GM12878 (cell line): ENCODE measurements at regions not wholly inside any gene's neighbourhood (a gene's known extent, or its start where the extent isn't known, plus 50 kb on each side); places are given as distances from the start of the nearest gene placed in this dataset.

Experiments
- CTCF ChIP-seq, 3 experiments: IDR thresholded peaks in 2 of 3; conservative IDR thresholded peaks in 1 of 3; 2 replicates each; pipeline ENCODE4 v1.5.1; 2011; ENCODE audit warnings: low read depth in 3 of 3, low read length in 3 of 3, mild to moderate bottlenecking in 3 of 3, control low read depth in 2 of 3, moderate library complexity in 2 of 3, inconsistent platforms in 1 of 3, mixed read lengths in 1 of 3; ENCODE audit not compliant: control insufficient read depth in 2 of 3, insufficient read depth in 1 of 3; ENCODE audit errors: extremely low read depth in 1 of 3
- EP300 ChIP-seq, 2 experiments: fragments of 150-350 bp in 1 of 2; IDR thresholded peaks; 2 replicates each; pipeline ENCODE4 v1.6.1; 2011 to 2012; ENCODE audit warnings: low read depth in 2 of 2, low read length in 2 of 2, borderline replicate concordance in 1 of 2, improper control_type of control experiment in 1 of 2, inconsistent platforms in 1 of 2; ENCODE audit not compliant: control insufficient read depth in 1 of 2
- MAX ChIP-seq: IDR thresholded peaks from 2 replicates; pipeline ENCODE4 v1.6.1; 2012; ENCODE audit warnings: low read depth, low read length, improper control_type of control experiment
- POLR2A ChIP-seq: IDR thresholded peaks from 2 replicates; pipeline ENCODE4 v1.6.1; 2011; ENCODE audit warnings: low read depth, mild to moderate bottlenecking, low read length
- TAF1 ChIP-seq: IDR thresholded peaks from 2 replicates; pipeline ENCODE4 v1.6.1; 2011; ENCODE audit warnings: mild to moderate bottlenecking, low read depth, low read length, borderline replicate concordance
- TF ChIP-seq, protein P1 (sequence below): IDR thresholded peaks from 2 replicates; pipeline ENCODE4 v1.6.1; 2011; ENCODE audit warnings: borderline replicate concordance, low read depth, mild to moderate bottlenecking, moderate library complexity, low read length; ENCODE audit not compliant: insufficient read depth, poor library complexity, severe bottlenecking

DNA sequence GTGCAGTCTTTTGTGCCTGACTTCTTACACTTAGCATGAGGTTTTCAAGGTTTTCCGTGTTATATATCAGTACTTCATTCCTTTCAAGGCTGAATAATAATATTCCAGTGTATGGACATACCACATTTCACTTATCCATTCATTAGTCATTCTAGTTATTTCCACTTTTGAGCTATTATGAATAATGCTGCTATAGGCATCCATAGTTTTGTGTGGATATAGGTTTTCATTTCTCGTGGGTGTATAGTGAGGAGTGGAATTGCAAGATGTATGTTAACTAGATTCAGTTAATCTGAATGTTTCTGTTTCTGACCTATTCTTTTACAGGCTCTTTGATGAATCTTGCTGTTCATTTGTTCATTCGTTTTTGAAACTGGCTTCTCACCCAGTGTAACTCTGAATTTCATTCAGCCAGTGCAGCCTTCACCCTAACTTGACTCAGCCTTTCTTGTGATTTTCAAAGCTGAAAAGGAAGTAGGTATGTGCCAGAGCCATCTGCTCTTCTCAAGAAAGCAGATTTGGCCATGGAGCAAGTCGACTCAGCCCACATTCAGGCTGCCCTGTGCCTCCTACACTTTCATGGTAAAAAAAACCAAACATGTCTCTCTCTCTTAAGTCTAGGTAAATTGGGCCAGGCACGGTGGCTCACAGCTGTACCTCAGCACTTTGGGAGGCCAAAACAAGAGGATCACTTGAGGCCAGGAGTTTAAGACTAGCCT is 56.3 kb upstream of the NOCT start:
- TF ChIP-seq POLR2A (no peak), CTCF (IDR thresholded peaks at IDR 0.05 in 2 of 3, conservative IDR thresholded peaks at IDR 0.05 in 1 of 3; ENCODE audit: control insufficient read depth in 2 of 3, extremely low read depth in 1 of 3, insufficient read depth in 1 of 3, low read depth in 3 of 3, low read length in 3 of 3) (no peak), EP300 (IDR thresholded peaks at IDR 0.05; ENCODE audit: borderline replicate concordance in 1 of 2, control insufficient read depth in 1 of 2, low read depth in 2 of 2, low read length in 2 of 2) (no peak), TAF1 (no peak), MAX (no peak)
- TF ChIP-seq, protein P1, sequence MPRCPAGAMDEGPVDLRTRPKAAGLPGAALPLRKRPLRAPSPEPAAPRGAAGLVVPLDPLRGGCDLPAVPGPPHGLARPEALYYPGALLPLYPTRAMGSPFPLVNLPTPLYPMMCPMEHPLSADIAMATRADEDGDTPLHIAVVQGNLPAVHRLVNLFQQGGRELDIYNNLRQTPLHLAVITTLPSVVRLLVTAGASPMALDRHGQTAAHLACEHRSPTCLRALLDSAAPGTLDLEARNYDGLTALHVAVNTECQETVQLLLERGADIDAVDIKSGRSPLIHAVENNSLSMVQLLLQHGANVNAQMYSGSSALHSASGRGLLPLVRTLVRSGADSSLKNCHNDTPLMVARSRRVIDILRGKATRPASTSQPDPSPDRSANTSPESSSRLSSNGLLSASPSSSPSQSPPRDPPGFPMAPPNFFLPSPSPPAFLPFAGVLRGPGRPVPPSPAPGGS: no peak
